HFFc6 (cell line): ENCODE measurements at regions not wholly inside any gene's neighbourhood (a gene's known extent, or its start where the extent isn't known, plus 50 kb on each side); places are given as distances from the start of the nearest gene placed in this dataset. TPM values are rescaled to one million over a fixed set of nuclear protein-coding genes. Genes with fewer than 3 reads are reported as not detected.
A peak's percentile ranks its signal among the peaks of the same experiment; 100 is the strongest.

Experiments used
- DNase-seq: peaks from one replicate; pipeline ENCODE4 v3.0.0-alpha.2; 2018
- H3K27ac Mint-ChIP-seq: 2 replicates; pipeline ENCODE4 v1.8.0; 2020; ENCODE audit warnings: mild to moderate bottlenecking, mixed read lengths
- H3K27me3 Mint-ChIP-seq: 2 replicates; pipeline ENCODE4 v1.8.0; 2021; ENCODE audit warnings: mild to moderate bottlenecking, moderate library complexity, mixed read lengths; ENCODE audit not compliant: insufficient read depth
- H3K36me3 Mint-ChIP-seq: 2 replicates; pipeline ENCODE4 v1.8.0; 2021; ENCODE audit warnings: low read depth, mixed read lengths
- H3K4me1 Mint-ChIP-seq: 2 replicates; pipeline ENCODE4 v1.8.0; 2020; ENCODE audit warnings: low read depth, mixed read lengths
- H3K4me3 Mint-ChIP-seq: 2 replicates; pipeline ENCODE4 v1.8.0; 2020; ENCODE audit warnings: mild to moderate bottlenecking, moderate library complexity, mixed read lengths
- H3K9me3 Mint-ChIP-seq: 2 replicates; pipeline ENCODE4 v1.8.0; 2020; ENCODE audit warnings: mild to moderate bottlenecking, mixed read lengths
- CTCF ChIP-seq: fragments of 200-600 bp; sonication (generic); IDR thresholded peaks from 2 replicates; pipeline ENCODE4 v1.5.0; 2021; ENCODE audit warnings: antibody characterized with exemption, mild to moderate bottlenecking
- microRNA-seq: library from miRNA; unstranded; fragments of <30 nt; microRNA quantifications from one replicate; pipeline ENCODE4, GENCODE V29; 2019

DNA sequence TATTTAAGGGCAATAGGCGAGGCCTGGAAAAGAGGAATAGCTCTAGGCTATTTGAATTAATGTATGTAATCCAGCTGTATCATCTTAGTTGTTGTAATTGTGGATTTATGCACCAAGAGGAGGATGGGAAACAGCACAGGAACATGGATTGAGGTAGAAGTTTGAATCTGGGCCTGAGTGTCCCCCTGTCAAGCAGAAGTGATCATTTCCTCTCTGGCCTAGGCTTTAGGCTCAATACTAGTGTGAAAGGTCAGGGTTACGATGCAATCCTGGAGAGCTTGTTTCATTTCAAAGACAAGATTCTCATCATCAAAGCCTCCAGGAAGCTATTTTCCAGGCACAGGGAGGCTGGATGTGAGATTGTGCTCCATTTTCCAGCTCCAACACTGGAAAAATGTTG, 77.9 kb upstream of the HSD17B12 start:
- Mint-ChIP-seq H3K27me3 (peaks cover 13% of the 10 kb centered on the region; the same call in 1 of the 2 replicates), H3K4me3 (no peak overlapping the region)

DNA sequence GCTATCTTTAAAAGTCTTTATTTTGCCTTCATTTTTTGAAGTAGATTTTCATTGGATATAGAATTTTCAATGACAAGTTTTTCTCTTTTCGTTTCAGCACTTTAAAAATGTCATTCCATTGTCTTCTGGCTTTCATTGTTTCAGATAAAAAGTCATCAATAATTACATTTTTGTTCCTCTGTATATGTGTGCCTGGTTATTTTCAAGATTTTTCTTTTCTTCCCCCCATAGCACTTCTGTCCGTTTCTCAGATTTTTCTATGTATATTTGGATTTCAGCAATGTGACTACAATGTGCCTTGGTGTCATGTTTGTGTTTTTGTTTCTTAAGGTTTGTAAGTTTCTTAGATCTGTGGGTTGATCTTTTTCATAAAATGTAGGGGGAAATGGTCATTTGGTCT, 66.3 kb upstream of the HSD17B12 start:
- DNase-seq, result no peak
- peaks cover 14% of the 10 kb centered on the region for H3K36me3 Mint-ChIP-seq
- no peak overlapping the region for H3K4me3 Mint-ChIP-seq
- peaks cover 15% of the 10 kb centered on the region for H3K27me3 Mint-ChIP-seq
- H3K9me3 Mint-ChIP-seq, result peaks cover 20% of the 10 kb centered on the region
- H3K4me1 Mint-ChIP-seq, result no peaks in the 10 kb centered on the region
- no peak for TF ChIP-seq CTCF
- H3K27ac Mint-ChIP-seq, result no peak overlapping the region

More for the DNA sequence above, 77.9 kb upstream of the HSD17B12 start:
- Mint-ChIP-seq H3K36me3 (no peaks in the 10 kb centered on the region), H3K27ac (no peak overlapping the region), H3K4me1 (no peaks in the 10 kb centered on the region), H3K9me3 (no peaks in the 10 kb centered on the region)
- DNase-seq, result no peak
- TF ChIP-seq CTCF, result no peak

DNA sequence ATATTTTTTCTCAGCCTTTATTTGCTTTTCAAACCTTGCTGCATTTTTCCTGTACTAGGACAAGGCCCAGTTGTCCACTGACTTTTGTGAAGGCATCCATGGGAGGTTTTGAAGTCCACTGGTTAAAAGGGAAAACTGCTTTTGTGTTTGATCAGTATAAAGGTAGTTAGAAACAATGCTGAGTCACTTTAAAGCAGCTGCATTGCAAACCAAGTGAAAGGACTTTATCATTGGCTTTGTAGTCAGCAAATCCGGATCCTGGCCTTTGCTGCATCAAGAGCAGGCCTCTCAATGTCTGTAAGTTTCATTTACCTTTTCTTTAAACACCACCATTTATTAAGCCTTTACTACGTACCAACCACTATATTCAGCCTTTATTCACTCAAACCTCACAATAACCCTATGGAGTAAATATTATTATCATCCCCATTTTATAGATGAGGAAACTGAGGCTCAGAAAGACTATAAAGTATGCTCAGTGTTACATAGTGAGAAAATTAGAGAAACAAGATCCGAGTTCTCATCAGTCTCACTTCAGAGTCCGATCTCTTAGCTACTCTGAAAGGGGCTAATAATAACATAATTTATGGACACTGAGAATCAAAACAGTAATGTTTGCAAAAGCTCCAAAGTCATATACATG, 60.6 kb upstream of the HSD17B12 start:
- peaks cover 9% of the 10 kb centered on the region for H3K9me3 Mint-ChIP-seq
- DNase-seq, result no peak
- H3K27ac Mint-ChIP-seq, result no peak overlapping the region
- peaks cover 4% of the 10 kb centered on the region for H3K36me3 Mint-ChIP-seq
- peaks cover 11% of the 10 kb centered on the region; the same call in 1 of the 2 replicates for H3K27me3 Mint-ChIP-seq
- no peak for TF ChIP-seq CTCF
- H3K4me3 Mint-ChIP-seq, result no peak overlapping the region
- no peaks in the 10 kb centered on the region for H3K4me1 Mint-ChIP-seq

DNA sequence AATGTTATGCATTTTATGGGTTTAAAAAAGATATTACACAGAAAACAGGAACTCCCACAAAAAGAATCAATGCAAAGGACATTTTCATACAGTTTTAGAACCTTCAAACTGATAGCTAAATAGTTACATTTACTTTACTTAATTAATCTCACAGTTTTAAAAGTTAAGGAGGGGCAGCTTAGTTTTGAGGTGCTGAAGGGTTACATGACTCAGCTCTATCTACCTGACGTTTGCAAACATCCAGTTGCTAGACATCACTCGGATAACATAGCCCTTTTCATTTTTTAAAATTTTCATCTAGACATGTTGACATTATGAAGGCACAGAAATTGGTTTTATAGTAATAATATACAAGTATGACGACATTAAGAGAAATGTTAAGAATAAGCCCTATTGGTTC, 53.7 kb upstream of the HSD17B12 start:
- Mint-ChIP-seq H3K27me3 (peaks cover 9% of the 10 kb centered on the region), H3K9me3 (no peaks in the 10 kb centered on the region), H3K27ac (no peak overlapping the region), H3K4me3 (no peak overlapping the region), H3K4me1 (peaks cover 6% of the 10 kb centered on the region), H3K36me3 (no peaks in the 10 kb centered on the region)
- TF ChIP-seq CTCF, result no peak
- DNase-seq, result no peak

Small RNA genes in the stretch of these regions (microRNA-seq; reads per million reads assigned to microRNA genes)
- 15.4 reads per million, percentile 20 among the genes with 10 or more reads in this experiment for gene MIR129-2
- not detected for gene MIR670
